GM21360 (cell line): ENCODE measurements at regions not wholly inside any gene's neighbourhood (a gene's known extent, or its start where the extent isn't known, plus 50 kb on each side); places are given as distances from the start of the nearest gene placed in this dataset.

Source experiments
- ATAC-seq: cut with Tn5 transposase; IDR thresholded peaks from one replicate; pipeline ENCODE4 v1.9.1; 2021; ENCODE audit warnings: mild to moderate bottlenecking, moderate library complexity; ENCODE audit not compliant: unreplicated experiment

DNA sequence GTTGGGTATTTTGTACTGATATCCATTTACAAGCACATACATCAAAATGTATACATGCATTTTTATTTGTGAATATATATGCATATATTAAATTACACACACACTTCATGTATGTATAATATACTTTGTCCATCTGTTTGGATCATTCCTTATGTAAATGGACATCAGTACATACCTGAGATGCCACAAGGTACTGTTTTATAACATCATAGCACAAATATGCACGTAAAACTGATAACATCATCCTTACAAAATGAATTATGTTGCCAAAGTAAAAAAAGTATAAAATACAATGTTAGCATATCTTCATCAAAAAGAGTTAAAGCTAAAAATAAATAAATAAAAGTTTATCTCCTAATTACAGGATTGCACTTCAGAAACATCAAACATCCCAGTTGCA is 634.8 kb upstream of the UBE2E2 start:
- ATAC-seq = no peak

DNA sequence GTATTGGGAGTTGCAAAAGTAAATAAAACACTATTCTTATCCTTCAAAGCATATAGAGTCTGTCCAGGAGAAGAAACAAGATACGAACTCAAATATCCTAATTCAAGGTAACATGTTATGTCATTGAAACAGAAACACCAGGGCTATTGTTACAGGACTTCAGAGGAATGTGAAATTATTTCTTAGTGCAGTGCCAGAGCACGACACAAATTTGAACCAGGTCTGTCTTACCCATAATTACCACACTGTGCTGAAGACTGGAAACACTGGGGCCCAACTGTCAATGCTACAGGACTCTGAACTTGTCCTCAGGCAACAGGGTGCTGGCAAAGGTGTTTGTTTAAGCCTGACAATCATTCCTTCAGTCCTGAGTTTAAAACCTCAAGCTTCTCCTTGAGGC is 633.6 kb upstream of the UBE2E2 start:
- no peak for ATAC-seq

DNA sequence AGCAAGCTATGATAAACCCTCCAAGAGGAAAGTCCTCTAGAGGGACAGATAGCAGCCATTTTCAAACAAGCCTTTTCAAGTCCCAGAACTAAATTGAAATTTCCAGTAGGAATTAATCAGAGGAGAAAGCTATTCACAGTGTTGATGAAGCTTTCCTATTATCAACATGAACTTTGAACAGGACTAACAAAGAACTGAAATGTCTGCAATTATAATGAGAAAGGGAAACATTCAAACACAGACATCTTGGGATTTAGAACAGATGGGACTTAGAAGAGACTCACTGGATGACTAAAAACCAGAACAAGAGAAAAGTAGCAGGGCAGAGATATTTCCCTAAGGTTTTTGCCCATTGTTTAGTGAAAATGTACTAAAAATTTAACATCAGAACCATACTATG is 622.1 kb upstream of the UBE2E2 start:
- no peak for ATAC-seq

DNA sequence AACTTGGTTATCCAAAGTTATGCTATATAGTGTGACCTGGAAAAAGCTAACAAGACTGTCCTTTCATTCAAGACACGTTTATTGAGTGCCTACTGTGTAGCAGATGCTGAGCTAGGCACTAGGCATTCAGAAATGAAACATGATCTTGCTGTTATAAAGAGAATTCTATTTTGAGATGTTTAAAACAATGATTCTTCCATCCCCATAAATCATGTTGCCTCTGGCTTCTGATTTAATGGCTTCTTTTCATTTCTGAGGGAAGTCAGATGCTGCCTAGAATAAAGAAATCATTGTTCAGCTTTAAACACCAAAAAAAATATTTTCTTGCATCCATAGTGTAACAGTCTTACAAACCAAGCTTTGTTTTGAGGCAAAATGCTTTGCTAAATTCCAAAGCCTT is 620.9 kb upstream of the UBE2E2 start:
- no peak for ATAC-seq

DNA sequence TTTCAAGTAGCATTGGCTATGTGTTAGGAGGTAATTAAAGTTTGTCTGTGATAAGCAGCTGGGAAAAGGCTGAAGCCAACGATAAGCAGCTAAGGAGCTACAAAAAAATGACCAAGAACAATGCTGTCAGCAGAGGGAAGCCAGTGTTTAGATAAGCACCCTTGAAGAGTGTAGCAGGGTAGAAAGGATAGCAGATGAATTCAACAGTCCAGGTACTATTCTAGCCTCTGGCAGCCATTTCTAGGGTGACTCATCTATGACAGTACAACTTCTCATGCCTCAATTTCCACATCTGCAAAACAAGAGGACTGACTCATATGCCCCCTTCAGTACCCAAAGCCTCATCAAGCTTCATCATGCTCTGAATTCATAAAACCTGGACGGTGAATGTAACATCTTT is 617.6 kb upstream of the UBE2E2 start:
- no peak for ATAC-seq

DNA sequence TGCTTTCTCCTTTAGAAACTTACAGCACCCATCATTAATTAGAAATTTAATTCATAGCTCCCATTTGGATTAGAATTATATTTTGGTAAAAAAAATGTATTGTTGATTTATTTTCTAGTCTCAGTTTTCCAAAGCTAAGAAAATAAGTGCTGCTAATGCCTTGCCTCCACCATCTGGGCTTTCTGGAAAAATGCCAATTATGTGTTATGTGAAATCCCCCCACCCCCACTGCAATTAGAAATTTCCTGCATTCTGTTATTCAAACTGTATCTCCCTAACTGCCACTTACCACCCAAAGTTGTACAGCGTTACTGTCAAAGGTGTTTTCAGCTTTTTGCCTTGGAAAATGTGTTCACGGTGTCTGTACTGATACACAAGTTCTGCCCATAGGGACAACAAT is 617.2 kb upstream of the UBE2E2 start:
- no peak for ATAC-seq

DNA sequence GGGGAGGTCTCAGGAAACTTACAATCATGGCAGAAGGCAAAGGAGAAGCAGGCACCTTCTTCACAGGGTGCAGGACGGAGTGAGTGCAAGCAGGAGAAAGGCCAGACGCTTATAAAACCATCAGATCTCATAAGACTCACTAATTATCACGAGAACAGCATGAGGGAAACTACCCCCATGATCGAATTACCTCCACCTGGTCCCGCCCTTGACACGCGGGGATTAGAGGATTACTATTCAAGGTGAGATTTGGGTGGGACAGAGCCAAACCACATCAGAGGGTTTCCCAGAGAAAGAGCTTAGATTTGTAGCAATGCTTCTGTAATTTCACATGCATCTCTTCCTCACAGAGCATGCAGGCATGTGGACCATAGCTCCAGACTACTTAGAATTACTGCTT is 615.7 kb upstream of the UBE2E2 start:
- ATAC-seq = no peak

DNA sequence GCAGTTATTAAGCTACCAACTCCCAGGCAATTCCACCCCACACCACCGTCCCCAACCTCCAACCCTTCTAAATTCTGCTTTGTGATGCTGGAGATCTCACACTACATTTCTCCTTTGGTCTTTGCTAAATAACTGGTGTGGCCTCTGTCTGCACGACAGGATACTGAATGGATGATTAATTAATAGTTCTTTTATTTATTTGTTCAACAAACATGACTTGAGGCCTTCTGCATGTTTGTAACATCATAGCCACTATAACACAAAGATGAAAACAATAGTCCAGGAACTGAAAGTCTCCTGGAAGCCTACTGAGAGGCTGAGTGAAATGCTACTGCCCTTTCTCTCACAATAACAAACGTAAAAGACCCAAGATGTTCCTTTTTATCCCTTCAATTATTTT is 609.5 kb upstream of the UBE2E2 start:
- ATAC-seq = no peak

DNA sequence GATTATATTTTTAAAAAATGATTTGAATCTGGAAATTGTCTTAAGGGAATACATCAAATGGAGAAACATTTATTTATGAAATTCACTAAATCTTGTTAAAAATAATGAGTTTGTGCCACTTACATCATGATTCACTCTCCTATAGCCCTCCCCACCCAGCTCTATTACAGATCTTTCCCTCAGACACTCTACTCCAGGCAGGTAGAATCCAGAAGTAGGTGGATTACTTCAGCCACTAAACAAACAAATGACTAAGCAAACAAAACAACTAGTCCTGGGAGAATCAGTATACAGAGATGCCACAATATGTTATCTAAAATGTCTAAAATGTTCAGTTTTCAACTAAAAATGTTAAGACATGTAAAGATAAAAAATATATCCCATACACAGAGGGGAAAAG is 608.1 kb upstream of the UBE2E2 start:
- ATAC-seq = no peak

DNA sequence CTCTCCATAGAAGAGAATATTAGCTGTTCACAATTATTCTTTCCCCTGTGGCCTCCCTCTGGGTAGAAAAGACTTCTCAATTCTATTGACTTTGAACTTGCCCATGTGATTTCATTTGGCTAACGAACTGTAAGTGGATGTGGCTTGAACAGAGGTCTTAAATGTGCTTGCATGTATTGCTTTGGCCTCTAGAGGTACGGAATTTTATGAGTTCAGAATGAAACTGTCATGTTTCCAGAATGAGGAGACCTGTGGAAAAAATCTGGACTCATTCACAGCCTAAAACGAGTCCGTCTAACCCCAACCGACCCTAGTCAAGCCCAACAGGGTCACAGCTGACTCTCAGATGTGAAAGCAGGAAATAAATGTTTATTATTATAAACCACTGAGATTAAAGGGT is 596.7 kb upstream of the UBE2E2 start:
- ATAC-seq = no peak

DNA sequence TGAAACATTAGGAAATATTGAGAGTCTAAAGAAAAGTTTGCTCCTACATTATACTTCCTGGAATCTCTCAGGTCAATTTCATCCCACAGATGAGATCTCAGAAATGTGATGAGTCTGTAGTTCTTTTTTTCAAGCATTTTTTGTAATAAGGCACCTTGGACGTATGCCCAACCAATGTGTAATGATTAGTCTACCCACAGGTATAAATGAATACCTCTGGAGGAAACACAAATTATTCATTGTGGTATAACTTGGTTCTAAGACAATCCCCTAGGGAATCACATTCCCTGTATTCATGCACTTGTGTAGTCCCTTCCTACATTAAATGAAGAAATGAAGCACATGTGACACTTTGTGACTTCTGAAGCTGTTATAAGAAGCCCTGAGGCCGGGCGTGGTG is 596.2 kb upstream of the UBE2E2 start:
- ATAC-seq = no peak

DNA sequence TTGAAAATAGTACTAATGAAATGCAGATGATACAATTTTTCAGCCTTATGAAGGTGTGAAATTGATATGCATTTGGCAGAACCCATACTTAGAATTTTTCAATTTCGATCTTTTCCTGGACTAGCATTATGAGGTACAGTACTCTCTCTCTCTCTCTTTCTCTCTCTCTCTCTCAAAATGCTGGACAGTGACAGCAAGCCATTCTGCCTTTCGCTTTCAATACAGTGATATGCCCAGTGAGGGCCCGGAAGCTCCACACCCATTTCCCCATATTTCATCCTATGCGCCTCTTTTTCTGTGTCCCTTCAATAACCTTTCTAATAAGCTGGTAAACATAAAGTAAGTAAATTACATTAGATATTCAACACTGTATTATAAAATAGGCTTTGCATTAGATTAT is 595.0 kb upstream of the UBE2E2 start:
- ATAC-seq = no peak

DNA sequence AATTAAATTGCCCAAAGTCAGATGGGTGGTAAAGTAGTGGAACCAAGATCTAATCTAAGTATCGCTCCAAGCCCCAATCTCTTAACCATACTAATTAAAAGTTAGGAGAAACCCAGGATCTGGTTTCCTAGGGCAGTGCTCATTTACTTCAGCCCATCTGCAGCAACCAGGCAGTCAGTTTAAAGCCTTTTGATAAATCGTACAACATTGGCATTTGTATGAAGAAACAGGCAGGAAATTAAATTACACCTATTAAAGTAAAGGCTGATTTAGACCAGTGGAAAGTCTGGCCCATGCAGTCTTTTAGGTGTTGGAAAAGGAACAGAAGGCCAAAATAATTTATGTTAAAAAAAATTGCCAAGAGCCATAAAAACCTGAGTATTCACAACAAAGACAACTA is 594.4 kb upstream of the UBE2E2 start:
- ATAC-seq = no peak

DNA sequence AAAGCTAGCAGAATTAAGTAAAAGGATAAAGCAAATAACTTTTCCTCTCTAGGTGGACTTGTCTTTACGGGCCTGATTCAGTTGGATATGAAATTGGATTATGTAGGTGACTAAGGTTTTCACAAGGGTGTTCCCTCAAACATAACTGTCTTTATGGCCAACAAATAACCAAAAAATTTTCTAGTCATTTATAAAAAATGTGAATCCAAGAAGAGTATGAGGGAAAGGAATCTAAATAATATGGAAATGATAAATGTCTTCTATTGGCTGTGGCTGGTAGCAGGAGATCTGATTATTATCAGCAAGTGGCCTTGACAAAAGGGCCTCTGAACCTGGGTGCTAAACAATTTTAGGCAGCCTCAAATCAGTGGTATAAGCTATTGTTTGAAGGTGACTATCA is 594.0 kb upstream of the UBE2E2 start:
- no peak for ATAC-seq

DNA sequence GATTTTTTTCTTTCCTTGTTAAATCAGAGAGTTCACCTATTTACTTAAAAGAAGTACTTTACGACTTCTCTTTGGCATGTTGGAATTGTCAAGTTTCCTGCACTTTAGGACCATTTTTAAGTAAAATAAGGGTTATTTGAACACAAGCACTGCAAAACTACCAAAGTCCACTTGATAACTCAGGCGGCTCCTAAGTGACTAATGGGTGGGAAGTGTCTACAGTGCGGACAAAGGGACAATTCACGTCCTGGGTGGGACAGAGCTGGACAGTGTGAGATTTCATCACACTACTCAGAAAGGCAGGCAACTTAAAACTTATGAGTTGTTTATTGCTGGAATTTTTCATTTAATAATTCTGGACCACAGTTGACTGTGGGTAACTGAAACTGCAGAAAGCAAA is 590.2 kb upstream of the UBE2E2 start:
- no peak for ATAC-seq

DNA sequence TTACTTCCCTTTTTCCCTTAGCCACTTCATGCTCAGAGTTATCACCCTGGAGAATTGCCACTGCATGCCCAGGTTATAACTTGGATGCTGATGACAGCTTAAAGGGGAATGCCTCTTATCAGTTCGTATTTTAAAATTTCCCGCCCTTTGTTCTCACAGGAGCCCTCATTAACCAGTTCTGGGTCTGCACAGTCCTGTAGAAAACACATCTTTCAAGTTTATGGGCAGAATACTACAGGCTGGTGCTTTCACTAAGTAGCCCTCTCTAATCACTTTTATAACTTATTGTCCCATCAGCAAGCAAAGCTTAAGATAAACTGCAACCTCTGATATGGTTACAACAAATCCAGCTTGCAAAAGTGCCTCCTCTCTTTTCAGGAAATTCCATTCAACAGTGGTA is 587.3 kb upstream of the UBE2E2 start:
- no peak for ATAC-seq

DNA sequence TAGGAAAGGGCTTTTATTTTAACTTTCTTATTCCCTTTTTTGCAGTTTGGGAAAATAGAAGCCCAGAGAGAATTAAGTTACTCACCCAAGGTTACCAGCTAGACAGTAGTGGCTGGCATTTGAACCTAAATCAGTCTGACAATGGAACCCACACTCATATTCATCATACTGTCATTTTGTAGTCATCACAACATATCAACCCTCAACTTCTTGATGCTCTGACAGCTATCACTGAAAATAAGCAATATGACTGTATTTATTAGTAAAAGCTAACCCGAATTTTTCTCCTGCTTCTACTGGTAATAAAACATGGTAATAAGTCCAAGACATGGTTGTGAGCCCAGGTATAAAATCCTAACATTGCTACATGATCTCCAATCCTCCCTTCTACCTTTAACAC is 585.8 kb upstream of the UBE2E2 start:
- no peak for ATAC-seq

DNA sequence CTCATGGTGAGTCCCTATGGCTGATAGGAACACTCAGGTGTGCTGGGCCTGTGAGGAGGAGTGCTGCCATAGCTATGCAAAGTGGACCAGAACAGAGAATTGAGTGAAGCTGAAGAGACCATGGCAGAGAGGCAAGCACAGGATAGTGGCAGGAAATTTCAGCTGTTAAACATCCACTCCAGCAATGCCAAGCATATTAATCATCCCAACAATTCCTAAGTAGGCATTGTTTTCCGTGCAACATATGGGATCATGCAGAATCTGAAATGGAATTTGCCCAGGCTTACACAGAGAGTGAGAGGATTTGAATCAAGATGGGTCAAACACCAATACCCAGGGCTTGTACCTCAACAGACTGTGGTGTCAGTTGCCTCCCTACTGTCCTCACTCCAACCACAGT is 582.6 kb upstream of the UBE2E2 start:
- no peak for ATAC-seq

DNA sequence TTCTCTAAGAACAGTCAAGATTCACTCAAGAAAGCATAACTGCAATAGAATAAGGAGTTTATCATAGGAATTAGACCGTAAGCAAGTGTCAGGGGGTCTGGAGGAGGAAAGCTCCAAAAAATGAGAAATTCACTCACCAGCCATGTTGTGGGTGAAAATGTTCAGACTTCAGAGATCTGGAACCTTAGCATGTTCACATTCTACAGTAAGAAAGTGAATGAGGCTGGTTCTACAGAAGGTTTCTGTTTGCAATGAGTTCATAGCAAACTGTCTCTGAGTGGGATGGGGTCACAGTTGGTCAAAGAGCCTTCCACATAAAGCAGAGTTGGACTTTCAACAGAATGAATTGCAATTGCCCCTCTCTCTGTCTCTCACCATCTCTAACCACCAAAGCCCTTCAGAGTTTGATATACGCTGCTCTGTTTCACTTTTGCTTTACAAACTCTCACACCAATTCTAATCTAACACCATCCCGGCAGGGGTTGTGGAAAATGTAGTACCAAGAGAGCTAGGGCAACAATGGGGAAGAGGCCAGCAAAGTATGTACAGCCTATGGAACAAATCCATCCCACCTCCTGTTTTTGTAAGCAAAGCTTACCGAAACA is 581.8 kb upstream of the UBE2E2 start:
- no peak for ATAC-seq

DNA sequence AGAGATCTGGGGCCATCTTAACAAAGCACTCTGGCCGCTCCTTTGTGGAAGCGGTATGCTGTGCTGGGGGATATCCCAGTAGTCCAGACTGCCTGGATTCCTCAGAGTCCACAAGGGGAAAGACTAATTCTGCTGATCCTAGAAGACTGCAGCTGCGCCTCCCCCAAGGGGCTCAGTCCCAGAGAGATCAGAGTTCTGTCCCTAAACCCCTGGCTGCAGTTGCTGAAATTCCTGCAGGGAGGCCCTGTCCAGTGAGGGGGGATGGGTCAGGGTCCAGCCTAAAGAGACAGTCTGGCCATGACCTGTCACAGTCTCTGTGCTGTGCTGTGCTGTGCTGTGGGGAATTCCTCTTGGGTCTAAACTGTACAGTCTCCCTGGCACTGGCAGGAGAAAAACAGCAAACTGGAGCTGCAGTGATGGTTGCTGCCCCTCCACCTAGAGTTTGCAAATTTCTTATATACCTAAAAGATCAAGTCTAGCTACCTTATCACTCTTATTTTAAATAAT is 575.1 kb upstream of the UBE2E2 start:
- no peak for ATAC-seq

DNA sequence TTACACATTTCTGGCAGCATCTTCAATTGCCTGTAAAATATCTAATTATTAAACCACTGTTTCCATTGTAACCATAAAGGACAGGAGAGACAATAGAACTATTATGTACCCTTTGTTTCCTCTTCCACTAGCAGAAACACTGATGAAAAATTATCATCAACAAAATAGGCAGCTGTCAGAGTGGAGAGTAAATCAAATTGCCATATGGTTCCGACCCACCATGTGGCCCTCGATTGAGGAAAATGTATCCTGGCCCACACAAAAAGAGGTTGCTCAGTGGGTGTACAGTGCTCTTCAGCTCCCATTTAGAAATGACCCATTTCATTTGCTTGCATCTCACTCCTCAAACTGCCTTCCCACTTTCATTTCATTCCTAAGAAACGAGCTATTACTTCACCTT is 570.6 kb upstream of the UBE2E2 start:
- ATAC-seq = no peak

DNA sequence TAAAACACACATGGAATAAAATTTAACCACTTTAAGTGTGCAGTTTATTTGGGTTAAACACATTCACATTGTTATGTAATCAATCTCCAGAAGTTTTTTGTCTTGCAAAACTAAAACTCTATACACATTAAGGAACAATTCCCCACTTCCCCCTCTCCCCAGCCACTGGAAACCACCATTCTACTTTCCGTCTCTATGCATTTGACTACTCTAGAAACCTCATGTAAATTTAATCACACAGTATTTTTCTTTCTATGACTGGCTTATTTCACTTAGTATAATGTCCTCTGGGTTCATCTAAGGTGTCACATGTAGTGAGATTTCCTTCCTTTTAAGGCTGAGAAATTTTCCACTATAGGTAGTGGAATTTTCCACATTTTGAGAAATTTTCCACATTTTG is 568.7 kb upstream of the UBE2E2 start:
- no peak for ATAC-seq

DNA sequence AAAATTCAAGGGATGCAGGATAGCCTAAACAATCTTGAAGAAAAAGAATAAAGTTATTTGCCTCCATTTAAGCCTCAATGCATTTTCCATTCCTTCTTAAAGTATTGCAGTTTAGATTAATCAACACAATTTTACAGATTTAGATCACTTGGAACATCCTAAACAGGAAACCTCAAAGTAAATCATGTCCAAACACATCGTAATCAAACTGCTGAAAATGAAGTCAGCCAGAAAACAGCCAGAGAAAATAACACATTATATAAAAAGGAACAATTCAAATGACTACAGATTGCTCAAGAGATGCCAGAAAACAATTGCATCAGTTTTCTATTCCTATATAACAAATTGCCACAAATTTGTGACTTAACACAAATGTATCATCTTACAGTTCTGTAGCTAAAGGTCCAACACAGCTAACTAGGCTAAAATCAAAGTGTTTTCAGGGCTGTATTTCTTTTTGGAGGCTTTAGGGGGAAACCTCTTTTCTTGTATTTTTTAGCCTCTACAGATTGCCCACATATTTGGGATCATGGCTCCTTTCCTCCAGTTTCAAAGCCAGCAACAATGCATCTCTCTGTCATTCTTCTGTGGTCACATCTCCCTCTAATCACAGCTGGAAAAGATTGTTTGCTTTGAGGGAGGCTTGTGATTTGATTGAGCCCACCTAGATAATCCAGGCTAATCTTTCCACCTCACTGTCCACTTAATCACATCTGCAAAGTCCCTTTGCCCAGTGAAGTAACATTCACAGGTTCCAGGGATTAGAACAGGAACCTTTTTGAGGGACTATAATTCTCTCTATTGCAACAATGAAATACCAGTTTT is 543.3 kb upstream of the UBE2E2 start:
- ATAC-seq = no peak
